C4-2B (cell line): ENCODE measurements at regions not wholly inside any gene's neighbourhood (a gene's known extent, or its start where the extent isn't known, plus 50 kb on each side); places are given as distances from the start of the nearest gene placed in this dataset.

Experiments used
- H3K27ac ChIP-seq: fragments of 450-650 bp; 2 replicates; pipeline ENCODE4 v1.5.1; 2017
- ZFX ChIP-seq: fragments of 450-650 bp; IDR thresholded peaks from 2 replicates; pipeline ENCODE4 v1.6.1; 2017
- TF ChIP-seq, protein P1 (sequence below): fragments of 450-650 bp; conservative IDR thresholded peaks from 2 replicates; pipeline ENCODE4 v1.5.1; 2017; ENCODE audit warnings: mild to moderate bottlenecking

- H3K27ac ChIP-seq = no peak overlapping the region
- TF ChIP-seq ZFX = no peak
- TF ChIP-seq, protein P1, sequence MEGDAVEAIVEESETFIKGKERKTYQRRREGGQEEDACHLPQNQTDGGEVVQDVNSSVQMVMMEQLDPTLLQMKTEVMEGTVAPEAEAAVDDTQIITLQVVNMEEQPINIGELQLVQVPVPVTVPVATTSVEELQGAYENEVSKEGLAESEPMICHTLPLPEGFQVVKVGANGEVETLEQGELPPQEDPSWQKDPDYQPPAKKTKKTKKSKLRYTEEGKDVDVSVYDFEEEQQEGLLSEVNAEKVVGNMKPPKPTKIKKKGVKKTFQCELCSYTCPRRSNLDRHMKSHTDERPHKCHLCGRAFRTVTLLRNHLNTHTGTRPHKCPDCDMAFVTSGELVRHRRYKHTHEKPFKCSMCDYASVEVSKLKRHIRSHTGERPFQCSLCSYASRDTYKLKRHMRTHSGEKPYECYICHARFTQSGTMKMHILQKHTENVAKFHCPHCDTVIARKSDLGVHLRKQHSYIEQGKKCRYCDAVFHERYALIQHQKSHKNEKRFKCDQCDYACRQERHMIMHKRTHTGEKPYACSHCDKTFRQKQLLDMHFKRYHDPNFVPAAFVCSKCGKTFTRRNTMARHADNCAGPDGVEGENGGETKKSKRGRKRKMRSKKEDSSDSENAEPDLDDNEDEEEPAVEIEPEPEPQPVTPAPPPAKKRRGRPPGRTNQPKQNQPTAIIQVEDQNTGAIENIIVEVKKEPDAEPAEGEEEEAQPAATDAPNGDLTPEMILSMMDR = no peak
These were observed 438.8 kb upstream of the B3GALT2 start for GRCh38 chr1:193625255-193625654.

DNA sequence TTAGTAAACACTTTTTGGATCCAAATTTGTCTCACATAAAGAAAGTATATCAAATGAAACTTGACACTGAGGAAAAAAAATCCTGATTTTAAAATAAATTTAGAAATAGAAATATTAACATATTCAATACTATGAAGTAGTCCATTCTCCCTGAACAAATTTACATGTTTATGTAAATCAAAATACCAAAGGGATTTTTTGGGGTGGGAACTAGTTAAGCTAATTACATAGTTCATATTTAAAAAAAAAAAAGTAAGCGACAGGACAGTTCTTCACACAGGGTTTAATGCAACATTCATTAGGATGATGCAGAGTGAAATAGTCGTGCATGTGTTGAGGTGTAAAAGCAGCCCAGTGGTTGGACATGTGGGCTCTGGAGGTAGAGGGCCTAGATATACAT lies 433.5 kb upstream of the B3GALT2 start:
- TF ChIP-seq, protein P1 = no peak
- no peak for TF ChIP-seq ZFX
- no peak overlapping the region for H3K27ac ChIP-seq

- no peak overlapping the region for H3K27ac ChIP-seq
- TF ChIP-seq ZFX = no peak
- TF ChIP-seq, protein P1 = no peak
These were observed 428.4 kb upstream of the B3GALT2 start for GRCh38 chr1:193614817-193615216.

DNA sequence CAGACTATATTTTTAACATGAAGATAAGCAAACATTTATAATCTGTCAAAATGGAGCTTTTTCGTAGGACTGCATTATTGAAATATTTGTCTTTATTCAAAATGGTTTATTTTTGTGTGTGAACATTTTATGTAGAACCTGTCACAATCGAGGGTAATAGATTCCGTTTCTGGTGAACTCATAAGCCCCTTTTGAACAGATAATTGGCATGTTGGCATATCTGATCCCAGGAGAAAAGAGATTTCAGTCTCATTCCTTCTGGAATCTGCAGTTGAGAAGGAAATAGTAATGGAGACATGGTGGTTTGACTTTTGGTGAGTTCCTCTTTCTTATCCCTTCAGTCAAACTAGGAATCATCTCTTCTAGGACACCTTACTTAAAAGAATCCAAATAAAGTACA lies 427.9 kb upstream of the B3GALT2 start:
- TF ChIP-seq, protein P1 = no peak
- TF ChIP-seq ZFX = no peak
- no peak overlapping the region for H3K27ac ChIP-seq

- TF ChIP-seq, protein P1 = no peak
- no peak overlapping the region for H3K27ac ChIP-seq
These were observed 426.6 kb upstream of the B3GALT2 start for GRCh38 chr1:193613041-193613440.

- no peak overlapping the region for H3K27ac ChIP-seq
- no peak for TF ChIP-seq ZFX
- TF ChIP-seq, protein P1 = no peak
These were observed 423.2 kb upstream of the B3GALT2 start for GRCh38 chr1:193609592-193609991.

- TF ChIP-seq, protein P1 = 0 out of 2 replicates have a peak, but pooled peaks have one; percentile 10
- no peak for TF ChIP-seq ZFX
- H3K27ac ChIP-seq = no peak overlapping the region
These were observed 421.4 kb upstream of the B3GALT2 start for GRCh38 chr1:193607787-193608186.
